Tibial nerve (tissue), 4 donors: ENCODE measurements at regions not wholly inside any gene's neighbourhood (a gene's known extent, or its start where the extent isn't known, plus 50 kb on each side); places are given as distances from the start of the nearest gene placed in this dataset.

Experiments used
- EP300 ChIP-seq, 2 donors: sonication (generic); formaldehyde crosslinking; IDR thresholded peaks; one replicate each; pipeline ENCODE4 v1.6.1; 2017; ENCODE audit warnings: antibody characterized with exemption in 2 of 2, mild to moderate bottlenecking in 1 of 2
- POLR2A ChIP-seq, 2 donors: fragments of 450-650 bp; IDR thresholded peaks; one replicate each; pipeline ENCODE4 v1.6.1; 2017; ENCODE audit warnings: antibody characterized with exemption in 2 of 2, mild to moderate bottlenecking in 2 of 2, moderate library complexity in 2 of 2
- TF ChIP-seq, protein P1 (sequence below), 5 experiments: fragments of 200-600 bp in 3 of 5; fragments of 450-650 bp in 2 of 5; sonication (generic) in 3 of 5; IDR thresholded peaks; one replicate each; pipeline ENCODE4 v1.5.1; 2016 to 2019; ENCODE audit warnings: antibody characterized with exemption in 5 of 5, mild to moderate bottlenecking in 3 of 5, moderate library complexity in 2 of 5

DNA sequence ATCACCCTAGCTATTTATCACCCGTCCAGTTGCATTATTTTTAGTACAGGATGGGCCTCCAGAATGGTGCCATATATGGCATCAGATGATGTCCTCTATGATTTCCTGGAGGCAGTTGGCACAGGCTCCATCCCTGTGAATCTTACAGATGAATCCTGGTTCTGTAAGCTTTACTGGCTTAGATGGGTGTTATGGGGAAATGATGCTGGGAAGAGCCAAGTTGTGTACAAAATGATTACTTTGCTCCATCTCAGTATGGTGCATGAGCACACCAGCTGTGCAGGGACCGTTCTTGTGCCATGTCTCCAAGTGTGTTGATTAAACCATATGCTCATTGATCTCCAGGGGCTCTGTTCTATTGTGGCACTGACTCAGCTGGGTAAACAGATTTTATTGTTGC lies 755.7 kb downstream of the TLR4 start:
- TF ChIP-seq, protein P1, sequence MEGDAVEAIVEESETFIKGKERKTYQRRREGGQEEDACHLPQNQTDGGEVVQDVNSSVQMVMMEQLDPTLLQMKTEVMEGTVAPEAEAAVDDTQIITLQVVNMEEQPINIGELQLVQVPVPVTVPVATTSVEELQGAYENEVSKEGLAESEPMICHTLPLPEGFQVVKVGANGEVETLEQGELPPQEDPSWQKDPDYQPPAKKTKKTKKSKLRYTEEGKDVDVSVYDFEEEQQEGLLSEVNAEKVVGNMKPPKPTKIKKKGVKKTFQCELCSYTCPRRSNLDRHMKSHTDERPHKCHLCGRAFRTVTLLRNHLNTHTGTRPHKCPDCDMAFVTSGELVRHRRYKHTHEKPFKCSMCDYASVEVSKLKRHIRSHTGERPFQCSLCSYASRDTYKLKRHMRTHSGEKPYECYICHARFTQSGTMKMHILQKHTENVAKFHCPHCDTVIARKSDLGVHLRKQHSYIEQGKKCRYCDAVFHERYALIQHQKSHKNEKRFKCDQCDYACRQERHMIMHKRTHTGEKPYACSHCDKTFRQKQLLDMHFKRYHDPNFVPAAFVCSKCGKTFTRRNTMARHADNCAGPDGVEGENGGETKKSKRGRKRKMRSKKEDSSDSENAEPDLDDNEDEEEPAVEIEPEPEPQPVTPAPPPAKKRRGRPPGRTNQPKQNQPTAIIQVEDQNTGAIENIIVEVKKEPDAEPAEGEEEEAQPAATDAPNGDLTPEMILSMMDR (IDR thresholded peaks at IDR 0.05), result no peak
- TF ChIP-seq POLR2A (IDR thresholded peaks at IDR 0.05), result no peak
- TF ChIP-seq EP300 (IDR thresholded peaks at IDR 0.05), result no peak
